Psoas muscle (tissue), 7 donors: ENCODE measurements at regions not wholly inside any gene's neighbourhood (a gene's known extent, or its start where the extent isn't known, plus 50 kb on each side); places are given as distances from the start of the nearest gene placed in this dataset.

Experiments
- ATAC-seq, 4 donors: fragments of 200-7000 bp; cut with Tn5 transposase; one replicate each; pipeline ENCODE4 v1.9.1; 2020; ENCODE audit warnings: moderate library complexity in 3 of 4, mild to moderate bottlenecking in 2 of 4
- DNase-seq, 2 donors: peaks; one replicate each; pipeline ENCODE4 v3.0.0-alpha.2; 2020
- H3K27ac ChIP-seq: fragments of 200-600 bp; one replicate; pipeline ENCODE4 v1.8.0; 2022
- H3K27me3 ChIP-seq, 3 donors: fragments of 200-600 bp in 1 of 3; one replicate each; pipeline versions ENCODE4 v1.6.1 to v1.8.0; 2013 to 2022; ENCODE audit warnings: low read length in 2 of 3, mild to moderate bottlenecking in 2 of 3, moderate library complexity in 1 of 3; ENCODE audit not compliant: insufficient read depth in 3 of 3
- H3K36me3 ChIP-seq, 2 donors: fragments of 200-600 bp in 1 of 2; one replicate each; pipeline versions ENCODE4 v1.6.1 to v1.8.0; 2013 to 2022; ENCODE audit warnings: low read depth in 1 of 2, mild to moderate bottlenecking in 1 of 2, moderate library complexity in 1 of 2; ENCODE audit not compliant: insufficient read depth in 1 of 2
- H3K4me1 ChIP-seq: fragments of 200-600 bp; one replicate; pipeline ENCODE4 v1.8.0; 2022
- H3K4me3 ChIP-seq: fragments of 200-600 bp; one replicate; pipeline ENCODE4 v1.8.0; 2022; ENCODE audit warnings: mild to moderate bottlenecking
- H3K9me3 ChIP-seq: fragments of 200-600 bp; one replicate; pipeline ENCODE4 v1.8.0; 2022
- WGBS, 3 donors: extraction: QIAGEN DNeasy Blood & Tissue Kit; methylation state at CpG; one replicate each; pipeline versions ENCODE4 v1.1.6 to v1.1.7; 2013; 5-methylcytosine and 5-hydroxymethylcytosine counted together
- intact Hi-C, 2 donors: fragments of 100-400 bp; cut with DNase I; formaldehyde crosslinking; loops; one replicate each; pipeline versions ENCODE4 v1.11.0 to v1.14.2; 2022
- TF ChIP-seq, protein P1 (sequence below): fragments of 200-600 bp; IDR thresholded peaks from one replicate; pipeline ENCODE4 v1.8.0; 2022; ENCODE audit warnings: antibody characterized with exemption
- donor health status: healthy with polysubstance abuse.
- donor health status: DM: no; HTN: no; CAD: no; lungs with moderate emphysema.
- donor health status: Bipolar disorder and iron deficiency.
- donor health status: healthy.
- donor health status: DM: yes; HTN: yes; CAD: no.
- donor health status: DM: no; HTN: no; CAD: no.
- donor health status: DM: yes; HTN: yes; CAD: no.

DNA sequence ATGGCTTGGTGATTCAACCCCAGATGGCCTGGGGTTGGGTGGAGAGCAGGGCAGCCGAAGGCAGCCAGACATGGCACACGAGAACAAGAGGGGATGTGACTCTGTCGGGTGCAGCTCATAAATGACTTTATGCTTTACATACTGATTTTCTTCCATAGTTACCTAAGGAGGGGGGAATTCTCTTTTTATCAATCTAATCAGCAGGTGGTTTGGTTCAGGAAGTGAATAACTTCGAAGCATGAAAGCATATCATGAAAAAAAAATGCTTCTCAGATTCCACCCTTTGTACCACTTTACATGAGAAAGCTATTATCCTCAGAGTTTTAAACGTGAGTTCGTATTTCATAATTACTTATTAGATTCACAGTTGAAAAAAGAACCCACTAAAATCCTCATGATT is 908.9 kb upstream of the LCORL start:
- no peaks in the 10 kb centered on the region for H3K27me3 ChIP-seq
- no peaks in the 10 kb centered on the region for H3K9me3 ChIP-seq
- no peaks in the 10 kb centered on the region for H3K4me1 ChIP-seq
- intact Hi-C loops = no loop called here
- H3K36me3 ChIP-seq = no peaks in the 10 kb centered on the region
- TF ChIP-seq, protein P1, sequence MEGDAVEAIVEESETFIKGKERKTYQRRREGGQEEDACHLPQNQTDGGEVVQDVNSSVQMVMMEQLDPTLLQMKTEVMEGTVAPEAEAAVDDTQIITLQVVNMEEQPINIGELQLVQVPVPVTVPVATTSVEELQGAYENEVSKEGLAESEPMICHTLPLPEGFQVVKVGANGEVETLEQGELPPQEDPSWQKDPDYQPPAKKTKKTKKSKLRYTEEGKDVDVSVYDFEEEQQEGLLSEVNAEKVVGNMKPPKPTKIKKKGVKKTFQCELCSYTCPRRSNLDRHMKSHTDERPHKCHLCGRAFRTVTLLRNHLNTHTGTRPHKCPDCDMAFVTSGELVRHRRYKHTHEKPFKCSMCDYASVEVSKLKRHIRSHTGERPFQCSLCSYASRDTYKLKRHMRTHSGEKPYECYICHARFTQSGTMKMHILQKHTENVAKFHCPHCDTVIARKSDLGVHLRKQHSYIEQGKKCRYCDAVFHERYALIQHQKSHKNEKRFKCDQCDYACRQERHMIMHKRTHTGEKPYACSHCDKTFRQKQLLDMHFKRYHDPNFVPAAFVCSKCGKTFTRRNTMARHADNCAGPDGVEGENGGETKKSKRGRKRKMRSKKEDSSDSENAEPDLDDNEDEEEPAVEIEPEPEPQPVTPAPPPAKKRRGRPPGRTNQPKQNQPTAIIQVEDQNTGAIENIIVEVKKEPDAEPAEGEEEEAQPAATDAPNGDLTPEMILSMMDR = no peak
- ATAC-seq (no peak), DNase-seq (no peak)
- no peak overlapping the region for H3K4me3 ChIP-seq
- H3K27ac ChIP-seq = no peak overlapping the region
- 53 to 62% (median 53%) methylated on average over 6 of the region's 6 CpGs for WGBS, 3 donors

DNA sequence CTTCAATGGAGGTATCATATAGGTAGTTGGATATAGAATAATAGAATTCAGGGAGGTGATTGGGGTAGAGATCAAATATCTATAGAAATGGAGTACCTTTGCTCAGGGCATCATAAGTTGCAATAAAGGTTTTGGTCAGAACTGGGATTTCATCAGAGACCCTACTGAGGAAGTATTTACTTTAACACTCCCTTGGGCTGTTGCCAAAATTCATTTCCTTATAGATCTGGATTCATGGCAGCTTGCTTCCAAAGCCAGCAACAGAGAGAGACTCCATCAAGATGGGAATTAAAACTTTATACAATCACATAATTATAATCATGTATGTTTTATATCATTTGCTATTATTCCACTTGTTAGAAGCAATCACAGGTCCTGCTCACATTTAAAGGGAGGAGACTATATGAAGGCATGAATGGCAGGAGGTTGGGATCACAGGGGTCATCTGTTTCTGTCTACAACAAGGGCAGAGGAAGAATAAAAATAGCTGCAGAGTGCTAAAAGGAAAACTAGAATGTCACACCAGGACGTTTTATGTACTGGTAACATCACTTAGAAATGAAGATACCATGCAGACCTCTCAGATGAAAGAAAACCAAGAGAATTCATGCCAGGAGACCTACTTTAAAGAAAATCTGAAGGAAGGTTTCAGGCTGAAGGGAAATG is 902.1 kb upstream of the LCORL start:
- intact Hi-C loops = no loop called here
- Histone ChIP-seq H3K27me3 (no peaks in the 10 kb centered on the region), H3K4me1 (no peaks in the 10 kb centered on the region), H3K9me3 (no peaks in the 10 kb centered on the region), H3K36me3 (no peaks in the 10 kb centered on the region), H3K27ac (no peak overlapping the region), H3K4me3 (no peak overlapping the region)
- WGBS, 3 donors = 5 to 13% (median 11%) methylated on average over 1 of the region's 1 CpG
- DNase-seq = no peak
- TF ChIP-seq, protein P1 = no peak
- no peak for ATAC-seq

DNA sequence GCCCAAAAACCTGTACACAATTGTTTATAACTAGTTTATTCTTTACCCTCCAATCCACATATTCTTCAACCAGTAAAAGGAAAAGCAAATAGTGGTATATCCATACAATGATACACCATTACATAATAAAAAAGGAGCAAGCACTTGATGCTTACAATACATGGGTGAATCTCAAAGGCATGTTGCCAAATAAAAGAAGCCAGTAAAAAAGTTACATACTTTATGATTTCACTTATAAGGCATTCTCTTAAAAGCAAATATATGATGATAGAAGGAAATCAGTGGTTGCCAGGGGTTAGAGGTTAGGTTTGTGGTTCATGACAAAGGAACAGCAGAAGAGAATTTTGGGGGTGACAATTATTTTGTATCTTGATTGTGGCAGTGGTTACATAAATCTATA is 896.1 kb upstream of the LCORL start:
- no peaks in the 10 kb centered on the region for H3K27me3 ChIP-seq
- H3K27ac ChIP-seq = no peak overlapping the region
- H3K4me1 ChIP-seq = no peaks in the 10 kb centered on the region
- no peak overlapping the region for H3K4me3 ChIP-seq
- TF ChIP-seq, protein P1 = no peak
- intact Hi-C loops = no loop called here
- H3K9me3 ChIP-seq = no peaks in the 10 kb centered on the region
- H3K36me3 ChIP-seq = no peaks in the 10 kb centered on the region
- DNase-seq (no peak), ATAC-seq (no peak)

DNA sequence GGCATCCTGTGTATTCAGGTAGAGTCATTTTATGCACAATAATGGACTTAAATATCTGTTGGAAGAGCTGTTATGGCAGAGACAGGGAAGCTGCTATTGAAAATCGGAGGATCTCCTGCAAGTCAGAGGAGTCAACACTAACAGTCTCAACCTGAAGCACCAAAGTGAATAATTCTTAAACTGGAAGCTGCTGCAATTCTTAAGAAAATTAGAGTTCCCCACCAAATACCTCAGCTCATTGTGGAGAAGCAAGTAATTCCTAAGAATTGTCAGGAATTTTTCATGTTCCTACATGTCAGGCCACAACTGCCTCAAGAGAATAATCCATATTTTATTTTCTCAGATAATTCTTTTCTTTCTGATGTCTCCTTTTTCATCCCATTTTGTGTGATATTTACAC is 892.6 kb upstream of the LCORL start:
- TF ChIP-seq, protein P1 = no peak
- no peaks in the 10 kb centered on the region for H3K27me3 ChIP-seq
- H3K4me3 ChIP-seq = no peak overlapping the region
- 90 to 100% (median 94%) methylated on average over 1 of the region's 1 CpG for WGBS, 3 donors
- intact Hi-C loops = no loop called here
- no peak overlapping the region for H3K27ac ChIP-seq
- no peaks in the 10 kb centered on the region for H3K36me3 ChIP-seq
- DNase-seq = no peak
- H3K4me1 ChIP-seq = no peaks in the 10 kb centered on the region
- no peak for ATAC-seq
- no peaks in the 10 kb centered on the region for H3K9me3 ChIP-seq

DNA sequence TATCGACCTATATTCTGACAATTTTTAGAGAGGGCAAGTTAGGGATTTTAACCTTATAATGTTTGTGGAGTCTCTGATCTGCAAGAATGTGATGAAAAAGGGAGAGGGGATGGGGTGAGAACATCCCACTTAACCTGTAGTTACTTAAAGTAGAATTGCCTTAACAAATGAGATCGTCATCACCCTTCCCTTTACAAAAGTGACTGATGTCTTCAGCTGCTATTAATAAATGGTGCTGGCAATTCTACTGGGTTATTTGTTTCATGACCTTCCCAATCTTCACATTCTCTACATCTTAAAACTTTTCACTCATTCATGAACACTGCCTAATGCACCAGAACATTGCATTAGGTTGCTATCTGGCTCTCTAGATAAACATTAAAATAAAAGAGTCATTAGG is 873.4 kb upstream of the LCORL start:
- 35 to 56% (median 52%) methylated on average over 2 of the region's 2 CpGs for WGBS, 3 donors
- no peaks in the 10 kb centered on the region for H3K9me3 ChIP-seq
- no peaks in the 10 kb centered on the region for H3K27me3 ChIP-seq
- H3K4me1 ChIP-seq = no peaks in the 10 kb centered on the region
- intact Hi-C loops = no loop called here
- no peak overlapping the region for H3K4me3 ChIP-seq
- TF ChIP-seq, protein P1 = no peak
- H3K27ac ChIP-seq = no peak overlapping the region
- no peaks in the 10 kb centered on the region for H3K36me3 ChIP-seq
- DNase-seq (no peak), ATAC-seq (no peak)
